ENCODE measurements at regions not wholly inside any gene's neighbourhood (a gene's known extent, or its start where the extent isn't known, plus 50 kb on each side); places are given as distances from the start of the nearest gene placed in this dataset.

GRCh38 chr4:97317671-97318070 lies 825.6 kb downstream of the STPG2 start:
- TF ChIP-seq CTCF (IDR thresholded peaks at IDR 0.05; ENCODE audit: low read length) (no peak), EZH2 (IDR thresholded peaks at IDR 0.05; ENCODE audit: borderline replicate concordance, low read length) (no peak)
